T-helper 1 cell treated with Interleukin-12 subunit alpha and Interleukin-12 subunit beta and Interleukin-4 antibody, amounts not matched to agents 30 ng/mL and 1 ng/mL, for 36 hours (primary cell): ENCODE measurements at regions not wholly inside any gene's neighbourhood (a gene's known extent, or its start where the extent isn't known, plus 50 kb on each side); places are given as distances from the start of the nearest gene placed in this dataset.

Experiments
- intact Hi-C: fragments of 100-400 bp; cut with micrococcal nuclease; formaldehyde crosslinking; loops from one replicate; pipeline ENCODE4 v1.15.1; 2024

- intact Hi-C loops, result no loop called here
Observed at GRCh38 chr7:35463751-35464150, 209.9 kb upstream of the TBX20 start.

GRCh38 chr7:35463176-35463700 is 209.3 kb upstream of the TBX20 start:
- intact Hi-C loops, result no loop called here

GRCh38 chr7:35454575-35455385 is 200.9 kb upstream of the TBX20 start:
- intact Hi-C loops, result no loop called here

GRCh38 chr7:35450456-35451214 is 196.7 kb upstream of the TBX20 start:
- intact Hi-C loops, result no loop called here

- intact Hi-C loops, result no loop called here
Observed at GRCh38 chr7:35448486-35448885, 194.6 kb upstream of the TBX20 start.

- intact Hi-C loops, result no loop called here
Observed at GRCh38 chr7:35446091-35446490, 192.2 kb upstream of the TBX20 start.

GRCh38 chr7:35437619-35438275 is 183.8 kb upstream of the TBX20 start:
- intact Hi-C loops, result no loop called here

GRCh38 chr7:35436452-35436851 is 182.6 kb upstream of the TBX20 start:
- intact Hi-C loops, result no loop called here

GRCh38 chr7:35430547-35431153 is 176.8 kb upstream of the TBX20 start:
- intact Hi-C loops, result no loop called here

- intact Hi-C loops, result loop anchor here (1.0 to 5.0 kb wide), 6 partner anchors 95 to 551 kb away; no protein-coding TSS in a partner anchor
Observed at GRCh38 chr7:35424869-35425495, 171.1 kb upstream of the TBX20 start.

- intact Hi-C loops, result no loop called here
Observed at GRCh38 chr7:35424440-35424839, 170.5 kb upstream of the TBX20 start.

- intact Hi-C loops, result no loop called here
Observed at GRCh38 chr7:35422715-35423114, 168.8 kb upstream of the TBX20 start.

- intact Hi-C loops, result no loop called here
Observed at GRCh38 chr7:35420656-35421055, 166.8 kb upstream of the TBX20 start.

- intact Hi-C loops, result no loop called here
Observed at GRCh38 chr7:35419391-35419755, 165.5 kb upstream of the TBX20 start.

GRCh38 chr7:35418716-35419390 is 165.0 kb upstream of the TBX20 start:
- intact Hi-C loops, result no loop called here

GRCh38 chr7:35416568-35416967 is 162.7 kb upstream of the TBX20 start:
- intact Hi-C loops, result no loop called here

GRCh38 chr7:35415411-35415822 is 161.5 kb upstream of the TBX20 start:
- intact Hi-C loops, result no loop called here

- intact Hi-C loops, result no loop called here
Observed at GRCh38 chr7:35411331-35411730, 157.4 kb upstream of the TBX20 start.

GRCh38 chr7:35405461-35405860 is 151.6 kb upstream of the TBX20 start:
- intact Hi-C loops, result loop anchor here (10.0 kb wide), 1 partner anchor 551 kb away; no protein-coding TSS in a partner anchor

- intact Hi-C loops, result loop anchor here (10.0 kb wide), 1 partner anchor 547 kb away; no protein-coding TSS in a partner anchor
Observed at GRCh38 chr7:35401217-35401879, 147.4 kb upstream of the TBX20 start.
